IMR-90 (cell line): ENCODE measurements at regions not wholly inside any gene's neighbourhood (a gene's known extent, or its start where the extent isn't known, plus 50 kb on each side); places are given as distances from the start of the nearest gene placed in this dataset.
"Not testable (repeated sequence)": the region's sequence is repeated elsewhere in the genome, so short reads cannot be mapped to it uniquely, and the experiment has no call there.

ENCODE experiments used
- ATAC-seq: fragments of 200-7000 bp; cut with Tn5 transposase; 2 replicates; pipeline ENCODE4 v1.9.1; 2020; ENCODE audit warnings: low read depth, mild to moderate bottlenecking, moderate library complexity
- BruUV-seq: library from RNA; stranded (reverse); fragments of 400-500 nt; replicated peaks from 2 replicates; lab custom pipeline; 2021; lab: Mats Ljungman, UMichigan
- CTCF ChIA-PET: fragments of 300-600 bp; formaldehyde crosslinking; extraction: SDS; loops from one replicate; lab custom pipeline; 2021; ENCODE audit warnings: antibody characterized with exemption; lab: Yijun Ruan, JAX
- POLR2A ChIA-PET: fragments of 300-600 bp; sonication (Branson Sonifier 250); formaldehyde crosslinking; loops from one replicate; lab custom pipeline; 2022; ENCODE audit warnings: antibody characterized with exemption; ENCODE audit not compliant: unreplicated experiment; lab: Charles Lee
- DNase-seq: peaks from one replicate; pipeline ENCODE4 v3.0.0; 2013
- H2AFZ ChIP-seq: replicated peaks from 2 replicates; pipeline ENCODE3; 2013; ENCODE audit warnings: low read length, mild to moderate bottlenecking; ENCODE audit not compliant: poor library complexity
- H2AK5ac ChIP-seq: 2 replicates; pipeline ENCODE4 v1.6.1; 2013; ENCODE audit warnings: low read depth, low read length, inconsistent platforms
- H2AK9ac ChIP-seq: replicated peaks from 2 replicates; pipeline ENCODE3; 2013; ENCODE audit warnings: mild to moderate bottlenecking, low read depth, low read length, moderate library complexity; ENCODE audit not compliant: poor library complexity
- H2BK120ac ChIP-seq: 2 replicates; pipeline ENCODE4 v1.6.1; 2013; ENCODE audit warnings: low read depth, low read length, inconsistent platforms
- H2BK15ac ChIP-seq: 3 replicates; pipeline ENCODE4 v1.6.1; 2013; ENCODE audit warnings: low read depth, low read length, inconsistent platforms
- H2BK20ac ChIP-seq: 2 replicates; pipeline ENCODE4 v1.6.1; 2013; ENCODE audit warnings: low read depth, mild to moderate bottlenecking, inconsistent platforms, low read length, moderate library complexity
- H2BK5ac ChIP-seq: 2 replicates; pipeline ENCODE4 v1.6.1; 2013; ENCODE audit warnings: mild to moderate bottlenecking, low read depth, low read length, inconsistent platforms; ENCODE audit not compliant: poor library complexity, severe bottlenecking
- H3K14ac ChIP-seq: replicated peaks from 2 replicates; pipeline ENCODE4 v1.6.1; 2013; ENCODE audit warnings: low read depth, low read length, inconsistent platforms
- H3K18ac ChIP-seq: 2 replicates; pipeline ENCODE4 v1.6.1; 2013; ENCODE audit warnings: low read depth, low read length, control low read depth
- H3K23ac ChIP-seq: 2 replicates; pipeline ENCODE4 v1.6.1; 2013; ENCODE audit warnings: low read depth, low read length, inconsistent platforms
- H3K27ac ChIP-seq: 2 replicates; pipeline ENCODE4 v1.5.1; 2013; ENCODE audit warnings: mild to moderate bottlenecking, control low read depth, low read length; ENCODE audit not compliant: insufficient read depth
- H3K27me3 ChIP-seq: 2 replicates; pipeline ENCODE4 v1.6.1; 2013; ENCODE audit warnings: low read length; ENCODE audit not compliant: control insufficient read depth, insufficient read depth
- H3K36me3 ChIP-seq: 2 replicates; pipeline ENCODE4 v1.6.1; 2013; ENCODE audit warnings: low read length, mixed read lengths; ENCODE audit not compliant: control insufficient read depth, insufficient read depth
- H3K4ac ChIP-seq: 2 replicates; pipeline ENCODE4 v1.6.1; 2013; ENCODE audit warnings: low read depth, low read length, inconsistent platforms
- H3K4me1 ChIP-seq: 2 replicates; pipeline ENCODE4 v1.6.1; 2013; ENCODE audit warnings: low read length, mixed read lengths; ENCODE audit not compliant: control insufficient read depth, insufficient read depth
- H3K4me2 ChIP-seq: 2 replicates; pipeline ENCODE4 v1.6.1; 2013; ENCODE audit warnings: low read depth, mild to moderate bottlenecking, control low read depth, low read length, moderate library complexity
- H3K4me3 ChIP-seq: 2 replicates; pipeline ENCODE4 v1.5.1; 2013; ENCODE audit warnings: low read depth, mild to moderate bottlenecking, control low read depth, low read length, moderate library complexity; ENCODE audit not compliant: insufficient read depth
- H3K56ac ChIP-seq: 2 replicates; pipeline ENCODE4 v1.6.1; 2013; ENCODE audit warnings: low read length, inconsistent platforms; ENCODE audit not compliant: insufficient read depth; ENCODE audit errors: extremely low read depth
- H3K79me1 ChIP-seq, 2 experiments: 2 replicates each; pipeline ENCODE4 v1.6.1; 2013; ENCODE audit warnings: low read length in 2 of 2, inconsistent platforms in 1 of 2, low read depth in 1 of 2
- H3K9ac ChIP-seq: 2 replicates; pipeline ENCODE4 v1.6.1; 2013; ENCODE audit warnings: low read depth, low read length, control low read depth
- H3K9me1 ChIP-seq: 2 replicates; pipeline ENCODE4 v1.6.1; 2013; ENCODE audit warnings: low read length, inconsistent platforms; ENCODE audit not compliant: insufficient read depth
- H3K9me3 ChIP-seq: 2 replicates; pipeline ENCODE4 v1.6.1; 2013; ENCODE audit warnings: low read length; ENCODE audit not compliant: control insufficient read depth, insufficient read depth
- H4K20me1 ChIP-seq: 2 replicates; pipeline ENCODE4 v1.6.1; 2013; ENCODE audit warnings: low read length, inconsistent platforms; ENCODE audit not compliant: insufficient read depth
- H4K5ac ChIP-seq: 2 replicates; pipeline ENCODE4 v1.6.1; 2013; ENCODE audit warnings: mild to moderate bottlenecking, low read depth, low read length, control low read depth
- H4K8ac ChIP-seq, 2 experiments: 2 replicates each; pipeline ENCODE4 v1.6.1; 2013; ENCODE audit warnings: low read depth in 2 of 2, low read length in 2 of 2, control low read depth in 1 of 2, inconsistent platforms in 1 of 2
- H4K91ac ChIP-seq: 2 replicates; pipeline ENCODE4 v1.6.1; 2013; ENCODE audit warnings: low read depth, low read length, inconsistent platforms; ENCODE audit not compliant: insufficient read depth
- BHLHE40 ChIP-seq: fragments of 150-350 bp; IDR thresholded peaks from 2 replicates; pipeline ENCODE4 v1.6.1; 2016; ENCODE audit warnings: mild to moderate bottlenecking, low read depth, low read length
- FOS ChIP-seq: fragments of 150-350 bp; IDR thresholded peaks from 2 replicates; pipeline ENCODE4 v1.6.1; 2016; ENCODE audit warnings: low read depth, low read length
- NFE2L2 ChIP-seq: fragments of 150-350 bp; IDR thresholded peaks from 2 replicates; pipeline ENCODE4 v1.6.1; 2016; ENCODE audit warnings: low read depth, mild to moderate bottlenecking, low read length
- POLR2A ChIP-seq: IDR thresholded peaks from 2 replicates; pipeline ENCODE4 v1.6.1; 2012; ENCODE audit warnings: mild to moderate bottlenecking, low read depth, low read length
- WGBS, 2 experiments: methylation state at CpG; one replicate each; pipeline versions ENCODE4 v1.1.5 to v1.1.7; 2013; ENCODE audit warnings: missing lambda C conversion rate in 2 of 2; ENCODE audit not compliant: insufficient read length in 1 of 2; ENCODE audit errors: extremely low coverage in 2 of 2; 5-methylcytosine and 5-hydroxymethylcytosine counted together
- dilution Hi-C: fragments of 300-500 bp; cut with HindIII; formaldehyde crosslinking; loops from one replicate; pipeline ENCODE4 v1.14.3; 2018; ENCODE audit warnings: low sequenced_read_pairs; ENCODE audit not compliant: unreplicated experiment
- in situ Hi-C: fragments of 300-500 bp; cut with MboI; formaldehyde crosslinking; loops from 3 replicates; pipeline ENCODE4 v1.14.3; 2019; ENCODE audit warnings: low sequenced_read_pairs, inconsistent platforms, mixed read lengths
- intact Hi-C: fragments of 100-400 bp; cut with micrococcal nuclease; formaldehyde crosslinking; loops from 2 replicates; pipeline ENCODE4 v1.10.0; 2022

GRCh38 chr6:170146640-170147039, 144.2 kb downstream of the DLL1 start:
- dilution Hi-C loops: no loop called here

GRCh38 chr6:170146131-170146530, 144.7 kb downstream of the DLL1 start:
- CTCF ChIA-PET, H4K91ac ChIP-seq, H3K9ac ChIP-seq, H4K5ac ChIP-seq, H3K9me1 ChIP-seq, BruUV-seq, H2AK5ac ChIP-seq, H3K18ac ChIP-seq, H3K27me3 ChIP-seq, H3K4ac ChIP-seq, H3K4me1 ChIP-seq, H3K4me3 ChIP-seq, H3K4me2 ChIP-seq, H4K8ac ChIP-seq, H3K56ac ChIP-seq, ATAC-seq, H3K36me3 ChIP-seq, H3K79me1 ChIP-seq, H2AFZ ChIP-seq, H2AK9ac ChIP-seq, intact Hi-C loops, POLR2A ChIA-PET, H4K20me1 ChIP-seq, H3K23ac ChIP-seq, H2BK120ac ChIP-seq, H3K14ac ChIP-seq, H2BK20ac ChIP-seq, in situ Hi-C loops, H3K27ac ChIP-seq, H2BK15ac ChIP-seq, dilution Hi-C loops: not testable (repeated sequence)
- DNase-seq: peak; percentile 31
- Histone ChIP-seq H3K9me3 (peaks cover 25% of the 10 kb centered on the region), H2BK5ac (peak overlapping the region; percentile 59)

More at GRCh38 chr6:170146640-170147039, 144.2 kb downstream of the DLL1 start:
- Histone ChIP-seq H2AK5ac (no peak overlapping the region), H2BK15ac (no peak overlapping the region), H2BK20ac (no peak overlapping the region), H4K8ac (no peak overlapping the region), H3K18ac (no peak overlapping the region), H3K23ac (no peak overlapping the region), H3K27me3 (no peaks in the 10 kb centered on the region), H3K36me3 (no peaks in the 10 kb centered on the region), H2BK5ac (no peak overlapping the region), H3K14ac (no peak overlapping the region), H3K27ac (no peak overlapping the region), H3K9me3 (peaks cover 24% of the 10 kb centered on the region), H3K4me1 (no peaks in the 10 kb centered on the region), H4K5ac (no peak overlapping the region), H3K79me1 (no peaks in the 10 kb centered on the region), H3K4me2 (no peak overlapping the region), H2BK120ac (no peak overlapping the region), H3K4ac (no peak overlapping the region), H3K9ac (no peak overlapping the region), H2AFZ (no peak overlapping the region), H4K20me1 (no peaks in the 10 kb centered on the region), H3K9me1 (no peaks in the 10 kb centered on the region), H4K91ac (no peak overlapping the region), H3K4me3 (no peak overlapping the region), H3K56ac (no peak overlapping the region), H2AK9ac (no peak overlapping the region)
- in situ Hi-C loops: no loop called here
- ChIA-PET CTCF (no interaction called here), POLR2A (no interaction called here)
- no TSS peak for BruUV-seq
- intact Hi-C loops: no loop called here
- WGBS, 2 experiments: 53% methylated on average over 7 of the region's 12 CpGs; no CpG with 5 or more reads in 1 of the 2 experiments
- ATAC-seq (no peak), DNase-seq (no peak)
- TF ChIP-seq FOS (no peak), NFE2L2 (no peak), BHLHE40 (no peak), POLR2A (no peak)
